ENCODE measurements at regions not wholly inside any gene's neighbourhood (a gene's known extent, or its start where the extent isn't known, plus 50 kb on each side); places are given as distances from the start of the nearest gene placed in this dataset.

- Histone ChIP-seq H3K9me3 (no peaks in the 10 kb centered on the region), H3K4me3 (ENCODE audit: low read depth, low read length) (no peak overlapping the region), H3K4me1 (peaks cover 13% of the 10 kb centered on the region), H3K27me3 (replicated peaks; ENCODE audit: control insufficient read depth, insufficient read depth, low read length) (no peaks in the 10 kb centered on the region), H3K36me3 (ENCODE audit: control insufficient read depth, insufficient read depth, low read length) (no peaks in the 10 kb centered on the region)
- H3K36me3 Mint-ChIP-seq (ENCODE audit: insufficient read depth, unreplicated experiment): no peaks in the 10 kb centered on the region
- intact Hi-C loops (cut with micrococcal nuclease; ENCODE audit: unreplicated experiment): no loop called here
- H3K4me3 Mint-ChIP-seq (ENCODE audit: unreplicated experiment): no peak overlapping the region
- ChIA-PET CTCF (interaction anchor here (1.3 kb wide), 1 partner anchor 208 kb away, joined by 5 read pairs; no protein-coding TSS in a partner anchor), POLR2A (no interaction called here)
- no peaks in the 10 kb centered on the region for H3K27me3 Mint-ChIP-seq (ENCODE audit: insufficient read depth, unreplicated experiment)
- peaks cover 7% of the 10 kb centered on the region for H3K4me1 Mint-ChIP-seq (ENCODE audit: low read depth, unreplicated experiment)
- H3K9me3 Mint-ChIP-seq (ENCODE audit: unreplicated experiment): no peaks in the 10 kb centered on the region
- BruUV-seq (replicated peaks): no TSS peak
- TF ChIP-seq, protein P1, sequence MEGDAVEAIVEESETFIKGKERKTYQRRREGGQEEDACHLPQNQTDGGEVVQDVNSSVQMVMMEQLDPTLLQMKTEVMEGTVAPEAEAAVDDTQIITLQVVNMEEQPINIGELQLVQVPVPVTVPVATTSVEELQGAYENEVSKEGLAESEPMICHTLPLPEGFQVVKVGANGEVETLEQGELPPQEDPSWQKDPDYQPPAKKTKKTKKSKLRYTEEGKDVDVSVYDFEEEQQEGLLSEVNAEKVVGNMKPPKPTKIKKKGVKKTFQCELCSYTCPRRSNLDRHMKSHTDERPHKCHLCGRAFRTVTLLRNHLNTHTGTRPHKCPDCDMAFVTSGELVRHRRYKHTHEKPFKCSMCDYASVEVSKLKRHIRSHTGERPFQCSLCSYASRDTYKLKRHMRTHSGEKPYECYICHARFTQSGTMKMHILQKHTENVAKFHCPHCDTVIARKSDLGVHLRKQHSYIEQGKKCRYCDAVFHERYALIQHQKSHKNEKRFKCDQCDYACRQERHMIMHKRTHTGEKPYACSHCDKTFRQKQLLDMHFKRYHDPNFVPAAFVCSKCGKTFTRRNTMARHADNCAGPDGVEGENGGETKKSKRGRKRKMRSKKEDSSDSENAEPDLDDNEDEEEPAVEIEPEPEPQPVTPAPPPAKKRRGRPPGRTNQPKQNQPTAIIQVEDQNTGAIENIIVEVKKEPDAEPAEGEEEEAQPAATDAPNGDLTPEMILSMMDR (IDR thresholded peaks at IDR 0.05; ENCODE audit: insufficient read depth in 1 of 2, low read depth in 1 of 2, low read length in 1 of 2, severe bottlenecking in 1 of 2, unreplicated experiment in 1 of 2): no peak
- peak overlapping the region; percentile 69 for H3K27ac Mint-ChIP-seq (ENCODE audit: unreplicated experiment)
- peak in 1 of 2 experiments; percentile 57 for DNase-seq
Measured at GRCh38 chr2:172253190-172254052, 150.7 kb upstream of the DLX2 start.

DNA sequence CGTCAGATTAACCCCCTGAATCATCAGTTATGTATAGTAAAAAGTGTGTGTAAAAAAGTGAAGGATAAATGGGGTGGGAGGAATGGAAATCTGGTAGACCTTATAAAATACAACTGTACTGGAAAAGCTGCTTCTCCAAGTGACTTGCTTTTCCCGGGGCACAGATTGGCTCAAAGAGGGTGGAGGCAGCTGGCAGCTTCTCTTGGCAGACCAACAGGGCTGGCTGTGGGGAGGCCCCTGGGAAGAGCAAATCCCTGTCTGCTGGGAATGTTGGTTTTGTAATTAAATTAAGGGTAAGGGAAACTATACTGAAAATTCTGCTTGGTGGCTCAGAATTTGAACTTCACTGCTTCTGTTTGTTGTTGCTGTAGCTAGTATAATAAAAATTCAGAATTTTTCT, 154.2 kb upstream of the DLX2 start:
- Mint-ChIP-seq H3K4me3 (ENCODE audit: unreplicated experiment) (no peak overlapping the region), H3K4me1 (ENCODE audit: low read depth, unreplicated experiment) (peaks cover 7% of the 10 kb centered on the region), H3K27ac (ENCODE audit: unreplicated experiment) (no peak overlapping the region), H3K36me3 (ENCODE audit: insufficient read depth, unreplicated experiment) (no peaks in the 10 kb centered on the region), H3K9me3 (ENCODE audit: unreplicated experiment) (no peaks in the 10 kb centered on the region), H3K27me3 (ENCODE audit: insufficient read depth, unreplicated experiment) (no peaks in the 10 kb centered on the region)
- intact Hi-C loops (cut with micrococcal nuclease; ENCODE audit: unreplicated experiment): no loop called here
- BruUV-seq (replicated peaks): no TSS peak
- Histone ChIP-seq H3K4me1 (0 out of 2 replicates have a peak, but pooled peaks cover 4% of the 10 kb centered on the region), H3K4me3 (ENCODE audit: low read depth, low read length) (no peak overlapping the region), H3K27me3 (replicated peaks; ENCODE audit: control insufficient read depth, insufficient read depth, low read length) (no peaks in the 10 kb centered on the region), H3K36me3 (ENCODE audit: control insufficient read depth, insufficient read depth, low read length) (no peaks in the 10 kb centered on the region), H3K9me3 (no peaks in the 10 kb centered on the region)
- DNase-seq: no peak
- ChIA-PET CTCF (no interaction called here), POLR2A (no interaction called here)
- TF ChIP-seq, protein P1 (IDR thresholded peaks at IDR 0.05; ENCODE audit: insufficient read depth in 1 of 2, low read depth in 1 of 2, low read length in 1 of 2, severe bottlenecking in 1 of 2, unreplicated experiment in 1 of 2): no peak

DNA sequence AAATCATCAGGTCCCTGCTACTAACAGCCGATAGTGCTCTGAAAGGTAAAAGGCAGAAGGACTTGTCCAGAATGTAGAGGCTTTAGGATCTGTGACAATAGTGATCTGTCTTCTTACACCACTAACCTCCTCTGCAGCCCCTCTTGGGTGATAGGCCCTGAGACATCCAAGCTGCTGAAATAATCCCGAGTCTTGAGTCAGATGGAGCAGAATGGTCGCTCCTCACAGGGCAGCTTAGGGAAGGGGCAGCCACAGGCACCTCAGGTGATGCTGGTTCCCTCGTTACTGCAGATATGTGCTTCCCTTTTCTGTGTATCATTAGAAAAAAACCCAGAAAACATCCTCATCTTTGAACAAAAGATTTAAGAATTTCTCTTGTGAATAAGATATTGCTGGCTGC, 157.1 kb upstream of the DLX2 start:
- H3K36me3 Mint-ChIP-seq (ENCODE audit: insufficient read depth, unreplicated experiment): no peaks in the 10 kb centered on the region
- ChIA-PET CTCF (no interaction called here), POLR2A (no interaction called here)
- no peak for DNase-seq
- intact Hi-C loops (cut with micrococcal nuclease; ENCODE audit: unreplicated experiment): no loop called here
- H3K9me3 Mint-ChIP-seq (ENCODE audit: unreplicated experiment): no peaks in the 10 kb centered on the region
- H3K4me1 Mint-ChIP-seq (ENCODE audit: low read depth, unreplicated experiment): no peaks in the 10 kb centered on the region
- H3K27me3 Mint-ChIP-seq (ENCODE audit: insufficient read depth, unreplicated experiment): no peaks in the 10 kb centered on the region
- no TSS peak for BruUV-seq (replicated peaks)
- H3K36me3 ChIP-seq (ENCODE audit: control insufficient read depth, insufficient read depth, low read length): no peaks in the 10 kb centered on the region
- no peaks in the 10 kb centered on the region for H3K4me1 ChIP-seq
- H3K9me3 ChIP-seq: no peaks in the 10 kb centered on the region
- TF ChIP-seq, protein P1 (IDR thresholded peaks at IDR 0.05; ENCODE audit: insufficient read depth in 1 of 2, low read depth in 1 of 2, low read length in 1 of 2, severe bottlenecking in 1 of 2, unreplicated experiment in 1 of 2): no peak
- no peak overlapping the region for H3K4me3 ChIP-seq (ENCODE audit: low read depth, low read length)
- H3K4me3 Mint-ChIP-seq (ENCODE audit: unreplicated experiment): no peak overlapping the region
- no peak overlapping the region for H3K27ac Mint-ChIP-seq (ENCODE audit: unreplicated experiment)
- H3K27me3 ChIP-seq (replicated peaks; ENCODE audit: control insufficient read depth, insufficient read depth, low read length): no peaks in the 10 kb centered on the region
